NCI-H2029 treated with DMSO at 0.1 percent for 48 hours (cell line): ENCODE measurements at regions not wholly inside any gene's neighbourhood (a gene's known extent, or its start where the extent isn't known, plus 50 kb on each side); places are given as distances from the start of the nearest gene placed in this dataset.

Experiments used
- DNase-seq: peaks from one replicate; lab custom pipeline; 2025; lab: John Stamatoyannopoulos, UW

GRCh38 chr18:77853859-77854258, 604.2 kb downstream of the GALR1 start:
- no peak for DNase-seq

GRCh38 chr18:77857678-77858655, 608.3 kb downstream of the GALR1 start:
- peak; percentile 28 for DNase-seq

GRCh38 chr18:77859634-77860033, 610.0 kb downstream of the GALR1 start:
- DNase-seq, result no peak

- DNase-seq, result no peak
Observed at GRCh38 chr18:77862066-77862757, 612.6 kb downstream of the GALR1 start.

GRCh38 chr18:77865853-77866252, 616.2 kb downstream of the GALR1 start:
- DNase-seq, result no peak

- DNase-seq, result no peak
Observed at GRCh38 chr18:77866351-77866750, 616.7 kb downstream of the GALR1 start.

GRCh38 chr18:77870199-77870598, 620.6 kb downstream of the GALR1 start:
- DNase-seq, result no peak

- no peak for DNase-seq
Observed at GRCh38 chr18:77870894-77871293, 621.2 kb downstream of the GALR1 start.

- no peak for DNase-seq
Observed at GRCh38 chr18:77872166-77872565, 622.5 kb downstream of the GALR1 start.

GRCh38 chr18:77876319-77876865, 626.7 kb downstream of the GALR1 start:
- DNase-seq, result no peak

GRCh38 chr18:77879829-77880228, 630.2 kb downstream of the GALR1 start:
- no peak for DNase-seq

GRCh38 chr18:77884454-77884853, 634.8 kb downstream of the GALR1 start:
- no peak for DNase-seq

- no peak for DNase-seq
Observed at GRCh38 chr18:77894060-77894459, 644.4 kb downstream of the GALR1 start.

GRCh38 chr18:77895250-77895649, 645.6 kb downstream of the GALR1 start:
- DNase-seq, result no peak

GRCh38 chr18:77896586-77897252, 647.1 kb downstream of the GALR1 start:
- no peak for DNase-seq

- no peak for DNase-seq
Observed at GRCh38 chr18:77897606-77898005, 648.0 kb downstream of the GALR1 start.

- no peak for DNase-seq
Observed at GRCh38 chr18:77899972-77900754, 650.5 kb downstream of the GALR1 start.

- no peak for DNase-seq
Observed at GRCh38 chr18:77905011-77905410, 655.4 kb downstream of the GALR1 start.

GRCh38 chr18:77905449-77906055, 655.9 kb downstream of the GALR1 start:
- no peak for DNase-seq

- no peak for DNase-seq
Observed at GRCh38 chr18:77906103-77906892, 656.6 kb downstream of the GALR1 start.
